ENCODE measurements at regions not wholly inside any gene's neighbourhood (a gene's known extent, or its start where the extent isn't known, plus 50 kb on each side); places are given as distances from the start of the nearest gene placed in this dataset.

GRCh38 chr20:63095718-63096654 lies 89.2 kb upstream of the BHLHE23 start (continued):
- no peak for TF ChIP-seq MLLT1 (IDR thresholded peaks at IDR 0.05)
- no peak for TF ChIP-seq NFE2 (IDR thresholded peaks at IDR 0.05; ENCODE audit: low read depth)
- no peak for TF ChIP-seq NUFIP1 (IDR thresholded peaks at IDR 0.05; ENCODE audit: partially characterized antibody)
- no peak for TF ChIP-seq POLR3G (IDR thresholded peaks at IDR 0.05; ENCODE audit: extremely low read depth, insufficient read length, insufficient replicate concordance)

GRCh38 chr20:63094767-63095499 lies 88.2 kb upstream of the BHLHE23 start:
- BruUV-seq (replicated peaks): no TSS peak
- TF ChIP-seq UBTF (IDR thresholded peaks at IDR 0.05; ENCODE audit: borderline replicate concordance in 1 of 2, low read depth in 2 of 2, low read length in 2 of 2): no peak
- no peak for TF ChIP-seq FOXO4 (CRISPR knock-in tag; IDR thresholded peaks at IDR 0.05)
- no peak for TF ChIP-seq VEZF1 (CRISPR knock-in tag; IDR thresholded peaks at IDR 0.05)
- no peak for TF ChIP-seq KDM5B (IDR thresholded peaks at IDR 0.05; ENCODE audit: insufficient replicate concordance, low read depth, low read length)

More at GRCh38 chr20:63094767-63095499, 88.2 kb upstream of the BHLHE23 start:
- Histone ChIP-seq H3K79me2 (ENCODE audit: control insufficient read depth, insufficient read depth, low read length) (no peaks in the 10 kb centered on the region), H3K4me3 (no peak overlapping the region), H3K9ac (ENCODE audit: insufficient read depth in 1 of 2, low read depth in 2 of 2, low read length in 2 of 2) (no peak overlapping the region), H2AFZ (ENCODE audit: low read depth, low read length) (no peak overlapping the region), H3K4me1 (replicated peaks in 1 of 2; ENCODE audit: control insufficient read depth in 2 of 2, insufficient read depth in 2 of 2, low read length in 2 of 2) (peaks cover 0 to 9% of the 10 kb centered on the region in 2 experiments; a peak in 1 of 5 replicates), H3K9me1 (ENCODE audit: control insufficient read depth, insufficient read depth, low read length) (no peaks in the 10 kb centered on the region), H4K20me1 (replicated peaks; ENCODE audit: control insufficient read depth, insufficient read depth, low read length) (no peaks in the 10 kb centered on the region; the same call in 1 of the 2 replicates), H3K4me2 (ENCODE audit: insufficient read depth, low read length) (no peak overlapping the region), H3K27ac (ENCODE audit: extremely low read depth, low read depth, low read length) (no peak overlapping the region), H3K27me3 (ENCODE audit: control insufficient read depth in 2 of 2, insufficient read depth in 2 of 2, low read length in 2 of 2) (peaks cover 38 to 68% of the 10 kb centered on the region in 2 experiments), H3K9me3 (replicated peaks; ENCODE audit: control insufficient read depth, insufficient read depth, low read depth, low read length) (no peaks in the 10 kb centered on the region), H3K36me3 (ENCODE audit: control insufficient read depth, insufficient read depth, low read length) (no peaks in the 10 kb centered on the region)
- WGBS (ENCODE audit: insufficient coverage, low coverage, missing lambda C conversion rate): 1% methylated on average over 22 of the region's 22 CpGs
- in situ Hi-C loops (cut with MboI) (no loop called here), intact Hi-C loops (cut with micrococcal nuclease) (no loop called here)
- FAIRE-seq (no peak), DNase-seq (ENCODE audit: extremely low read depth in 1 of 4, low spot score in 3 of 4) (no peak), ATAC-seq (no peak)
- ChIA-PET POLR2A (interaction anchor here (0.6 kb wide), 1 partner anchor 85 kb away, joined by 4 read pairs; no protein-coding TSS in a partner anchor), CTCF (ENCODE audit: low intra/inter-chr PET ratio) (no interaction called here)

Data from K562 (cell line).